ENCODE measurements at regions not wholly inside any gene's neighbourhood (a gene's known extent, or its start where the extent isn't known, plus 50 kb on each side); places are given as distances from the start of the nearest gene placed in this dataset.

DNA sequence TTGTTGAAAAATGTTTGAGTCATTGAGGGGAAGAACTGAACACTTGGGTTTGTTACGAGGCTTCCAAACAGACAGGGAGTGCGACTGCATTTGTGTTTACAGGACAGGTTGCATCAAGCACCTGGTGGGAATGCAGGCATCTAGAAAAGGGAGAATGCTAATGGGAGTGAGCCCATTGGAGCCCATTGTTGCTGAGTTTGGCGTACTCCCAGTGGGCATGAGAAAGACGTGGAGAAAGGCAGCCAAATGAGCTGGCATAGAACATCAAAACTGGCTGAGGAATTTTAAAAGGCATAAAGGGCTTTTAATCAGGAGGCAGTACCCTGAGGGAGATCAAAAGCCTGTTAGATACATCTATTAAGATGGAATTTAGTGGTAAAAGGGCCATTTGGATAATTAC, 171.6 kb upstream of the NPSR1 start:
- DNase-seq, result no peak
- Histone ChIP-seq H3K27ac (no peak overlapping the region), H3K36me3 (no peaks in the 10 kb centered on the region), H3K9me3 (no peaks in the 10 kb centered on the region), H3K27me3 (no peaks in the 10 kb centered on the region), H3K4me3 (no peak overlapping the region), H3K4me1 (no peaks in the 10 kb centered on the region)
- 77 to 78% methylated on average over 4 of the region's 4 CpGs for WGBS, 2 donors (ENCODE audit: low coverage in 1 of 2)
- TF ChIP-seq, protein P1, sequence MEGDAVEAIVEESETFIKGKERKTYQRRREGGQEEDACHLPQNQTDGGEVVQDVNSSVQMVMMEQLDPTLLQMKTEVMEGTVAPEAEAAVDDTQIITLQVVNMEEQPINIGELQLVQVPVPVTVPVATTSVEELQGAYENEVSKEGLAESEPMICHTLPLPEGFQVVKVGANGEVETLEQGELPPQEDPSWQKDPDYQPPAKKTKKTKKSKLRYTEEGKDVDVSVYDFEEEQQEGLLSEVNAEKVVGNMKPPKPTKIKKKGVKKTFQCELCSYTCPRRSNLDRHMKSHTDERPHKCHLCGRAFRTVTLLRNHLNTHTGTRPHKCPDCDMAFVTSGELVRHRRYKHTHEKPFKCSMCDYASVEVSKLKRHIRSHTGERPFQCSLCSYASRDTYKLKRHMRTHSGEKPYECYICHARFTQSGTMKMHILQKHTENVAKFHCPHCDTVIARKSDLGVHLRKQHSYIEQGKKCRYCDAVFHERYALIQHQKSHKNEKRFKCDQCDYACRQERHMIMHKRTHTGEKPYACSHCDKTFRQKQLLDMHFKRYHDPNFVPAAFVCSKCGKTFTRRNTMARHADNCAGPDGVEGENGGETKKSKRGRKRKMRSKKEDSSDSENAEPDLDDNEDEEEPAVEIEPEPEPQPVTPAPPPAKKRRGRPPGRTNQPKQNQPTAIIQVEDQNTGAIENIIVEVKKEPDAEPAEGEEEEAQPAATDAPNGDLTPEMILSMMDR (IDR thresholded peaks at IDR 0.05), result no peak
- TF ChIP-seq POLR2AphosphoS5 (IDR thresholded peaks at IDR 0.05) (no peak), EP300 (IDR thresholded peaks at IDR 0.05; ENCODE audit: low read depth) (no peak), POLR2A (IDR thresholded peaks at IDR 0.05) (no peak)
- in situ Hi-C loops (cut with MboI; ENCODE audit: low pct_ligation_motif_present in 1 of 4, low pct_unique_long_range_greater_than_20kb in 1 of 4, low sequenced_read_pairs in 3 of 4), result no loop called here
- intact Hi-C loops (cut with DNase I; ENCODE audit: low total_unique reads), result no loop called here

DNA sequence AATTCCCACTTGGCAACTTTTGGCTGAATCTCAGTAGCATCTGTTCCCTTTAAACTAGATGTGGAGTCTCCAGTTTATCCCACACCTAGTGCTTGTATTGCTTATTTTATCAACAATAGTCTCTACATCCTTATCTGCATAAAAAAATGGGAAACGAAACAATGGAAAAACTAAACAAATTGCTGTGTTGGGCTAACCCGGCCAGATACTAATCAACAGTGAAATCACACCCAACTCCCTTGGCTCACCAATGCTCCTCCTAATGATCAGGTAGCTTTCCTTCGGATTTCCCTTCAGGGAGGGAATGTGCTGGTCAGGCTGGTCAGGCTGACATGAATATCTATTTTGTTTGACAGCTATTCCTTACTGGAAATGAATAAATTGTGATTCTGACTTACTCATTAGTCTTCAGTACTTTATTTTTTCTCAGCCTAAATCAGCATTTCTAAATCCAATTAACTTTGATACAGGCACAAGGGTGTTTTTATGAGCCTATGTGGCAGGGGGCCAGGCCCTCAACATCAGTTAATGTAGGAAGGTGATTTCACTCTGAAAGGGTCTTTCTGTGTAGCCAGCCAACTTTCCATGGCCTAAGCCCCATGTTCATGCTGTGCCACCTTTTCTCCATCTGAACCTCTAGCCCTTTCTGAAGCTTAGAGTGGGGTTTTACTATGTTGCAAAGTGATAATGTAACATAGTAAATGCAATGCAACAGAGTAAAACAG, 170.5 kb upstream of the NPSR1 start:
- WGBS, 2 donors (ENCODE audit: low coverage in 1 of 2), result 49 to 72% methylated on average over 3 of the region's 3 CpGs

DNA sequence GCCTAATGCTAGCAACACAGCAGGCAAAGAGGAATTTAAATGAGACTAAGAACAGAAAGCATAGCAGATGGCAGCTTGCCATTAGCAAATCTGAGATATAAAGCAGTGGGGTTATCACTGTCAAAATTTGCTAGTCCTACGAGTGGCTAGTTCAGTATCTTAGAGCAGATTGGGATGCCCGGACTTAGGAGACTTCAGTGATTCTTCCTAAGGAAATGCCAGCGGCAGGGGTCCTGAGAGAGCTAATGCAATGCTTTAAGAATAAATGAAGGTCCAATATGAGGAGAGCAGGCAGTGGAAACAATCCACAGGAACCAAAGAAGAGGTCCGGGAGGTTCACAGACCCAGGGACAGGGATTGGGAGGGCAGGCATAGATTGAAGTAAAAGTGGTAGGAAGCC, 169.3 kb upstream of the NPSR1 start:
- TF ChIP-seq, protein P1 (IDR thresholded peaks at IDR 0.05), result no peak
- TF ChIP-seq POLR2AphosphoS5 (IDR thresholded peaks at IDR 0.05), result no peak
- TF ChIP-seq POLR2A (IDR thresholded peaks at IDR 0.05), result no peak
- TF ChIP-seq EP300 (IDR thresholded peaks at IDR 0.05; ENCODE audit: low read depth), result no peak
- H3K27me3 ChIP-seq, result no peaks in the 10 kb centered on the region
- WGBS, 2 donors (ENCODE audit: low coverage in 1 of 2), result 79 to 87% methylated on average over 4 of the region's 4 CpGs
- DNase-seq, result no peak
- no peaks in the 10 kb centered on the region for H3K4me1 ChIP-seq
- in situ Hi-C loops (cut with MboI; ENCODE audit: low pct_ligation_motif_present in 1 of 4, low pct_unique_long_range_greater_than_20kb in 1 of 4, low sequenced_read_pairs in 3 of 4) (no loop called here), intact Hi-C loops (cut with DNase I; ENCODE audit: low total_unique reads) (no loop called here)
- no peaks in the 10 kb centered on the region for H3K9me3 ChIP-seq
- no peaks in the 10 kb centered on the region for H3K36me3 ChIP-seq
- no peak overlapping the region for H3K27ac ChIP-seq
- no peak overlapping the region for H3K4me3 ChIP-seq

More for the DNA sequence above, 170.5 kb upstream of the NPSR1 start:
- TF ChIP-seq, protein P1 (IDR thresholded peaks at IDR 0.05), result no peak
- TF ChIP-seq EP300 (IDR thresholded peaks at IDR 0.05; ENCODE audit: low read depth), result no peak
- no peak for TF ChIP-seq POLR2A (IDR thresholded peaks at IDR 0.05)
- no peak for TF ChIP-seq POLR2AphosphoS5 (IDR thresholded peaks at IDR 0.05)
- no peaks in the 10 kb centered on the region for H3K36me3 ChIP-seq
- H3K27me3 ChIP-seq, result no peaks in the 10 kb centered on the region
- H3K4me3 ChIP-seq, result no peak overlapping the region
- no peaks in the 10 kb centered on the region for H3K9me3 ChIP-seq
- in situ Hi-C loops (cut with MboI; ENCODE audit: low pct_ligation_motif_present in 1 of 4, low pct_unique_long_range_greater_than_20kb in 1 of 4, low sequenced_read_pairs in 3 of 4), result no loop called here
- no peak overlapping the region for H3K27ac ChIP-seq
- intact Hi-C loops (cut with DNase I; ENCODE audit: low total_unique reads), result no loop called here
- no peak for DNase-seq
- H3K4me1 ChIP-seq, result no peaks in the 10 kb centered on the region

DNA sequence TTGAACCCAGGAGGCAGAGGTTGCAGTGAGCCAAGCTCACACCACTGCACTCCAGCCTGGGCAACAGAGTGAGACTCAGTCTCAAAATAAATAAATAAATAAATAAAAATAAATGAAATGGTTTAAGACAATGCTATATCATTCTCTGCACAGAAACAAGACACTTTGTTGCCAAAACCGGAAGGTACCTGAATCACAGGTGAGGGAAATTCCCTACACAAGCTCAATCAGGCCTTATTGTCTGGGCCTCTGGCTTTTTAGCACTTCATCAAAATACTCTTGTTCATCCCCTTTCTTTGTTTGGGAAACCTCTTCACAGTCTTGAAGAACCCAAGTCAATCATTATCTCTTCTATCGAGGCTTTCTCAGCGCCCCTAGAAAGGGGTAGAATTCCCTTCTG, 166.1 kb upstream of the NPSR1 start:
- WGBS, 2 donors (ENCODE audit: low coverage in 1 of 2), result 95 to 100% methylated on average over 1 to 3 of the region's 3 CpGs
- no peaks in the 10 kb centered on the region for H3K36me3 ChIP-seq
- intact Hi-C loops (cut with DNase I; ENCODE audit: low total_unique reads), result no loop called here

More for the DNA sequence above, 166.1 kb upstream of the NPSR1 start:
- no peaks in the 10 kb centered on the region for H3K9me3 ChIP-seq
- no peak overlapping the region for H3K4me3 ChIP-seq
- H3K27me3 ChIP-seq, result no peaks in the 10 kb centered on the region
- in situ Hi-C loops (cut with MboI; ENCODE audit: low pct_ligation_motif_present in 1 of 4, low pct_unique_long_range_greater_than_20kb in 1 of 4, low sequenced_read_pairs in 3 of 4), result no loop called here
- TF ChIP-seq, protein P1 (IDR thresholded peaks at IDR 0.05), result no peak
- no peak for TF ChIP-seq POLR2A (IDR thresholded peaks at IDR 0.05)
- TF ChIP-seq POLR2AphosphoS5 (IDR thresholded peaks at IDR 0.05), result no peak
- no peak overlapping the region for H3K27ac ChIP-seq
- no peak for DNase-seq
- no peaks in the 10 kb centered on the region for H3K4me1 ChIP-seq

All from transverse colon (tissue), 4 donors.